Liver (tissue), 8 donors: ENCODE measurements at regions not wholly inside any gene's neighbourhood (a gene's known extent, or its start where the extent isn't known, plus 50 kb on each side); places are given as distances from the start of the nearest gene placed in this dataset.
A peak's percentile ranks its signal among the peaks of the same experiment; 100 is the strongest.

Experiments used
- DNase-seq: peaks from one replicate; pipeline ENCODE4 v3.0.0-alpha.2; 2017; ENCODE audit warnings: low spot score
- H3K27ac ChIP-seq, 2 donors: one replicate each; pipeline ENCODE4 v1.7.0; 2013; ENCODE audit warnings: inconsistent platforms in 2 of 2, low read length in 2 of 2, control low read depth in 1 of 2, low read depth in 1 of 2, mild to moderate bottlenecking in 1 of 2
- H3K27me3 ChIP-seq, 4 donors: one replicate each; pipeline versions ENCODE4 v1.6.1 to v1.7.0; 2013; ENCODE audit warnings: low read length in 3 of 4, inconsistent platforms in 1 of 4, mild to moderate bottlenecking in 1 of 4, moderate library complexity in 1 of 4; ENCODE audit not compliant: control insufficient read depth in 4 of 4, insufficient read depth in 4 of 4
- H3K36me3 ChIP-seq, 4 donors: one replicate each; pipeline versions ENCODE4 v1.6.1 to v1.7.0; 2013; ENCODE audit warnings: low read length in 3 of 4, mild to moderate bottlenecking in 3 of 4, low read depth in 1 of 4, moderate library complexity in 1 of 4; ENCODE audit not compliant: control insufficient read depth in 4 of 4, insufficient read depth in 3 of 4
- H3K4me1 ChIP-seq, 4 donors: one replicate each; pipeline versions ENCODE4 v1.6.1 to v1.7.0; 2013; ENCODE audit warnings: low read length in 3 of 4, mild to moderate bottlenecking in 3 of 4, moderate library complexity in 1 of 4; ENCODE audit not compliant: control insufficient read depth in 4 of 4, insufficient read depth in 4 of 4
- H3K4me3 ChIP-seq, 3 donors: one replicate each; pipeline versions ENCODE4 v1.6.1 to v1.7.0; 2013; ENCODE audit warnings: low read length in 3 of 3, control low read depth in 1 of 3, low read depth in 1 of 3, mild to moderate bottlenecking in 1 of 3
- H3K9ac ChIP-seq, 2 donors: one replicate each; pipeline ENCODE4 v1.7.0; 2013; ENCODE audit warnings: low read length in 2 of 2, mild to moderate bottlenecking in 2 of 2, moderate library complexity in 2 of 2, control low read depth in 1 of 2, low read depth in 1 of 2
- H3K9me3 ChIP-seq, 4 donors: one replicate each; pipeline versions ENCODE4 v1.6.1 to v1.7.0; 2013; ENCODE audit warnings: low read length in 3 of 4; ENCODE audit not compliant: control insufficient read depth in 4 of 4
- FOXA1 ChIP-seq: IDR thresholded peaks from 2 replicates; pipeline ENCODE4 v1.6.1; 2016; ENCODE audit warnings: antibody characterized with exemption
- JUND ChIP-seq, 2 donors: IDR thresholded peaks; 2 replicates each; pipeline ENCODE4 v1.6.1; 2016; ENCODE audit warnings: antibody characterized with exemption in 2 of 2
- RAD21 ChIP-seq, 2 donors: IDR thresholded peaks; 2 replicates each; pipeline ENCODE4 v1.6.1; 2016; ENCODE audit warnings: antibody characterized with exemption in 2 of 2, mild to moderate bottlenecking in 2 of 2
- RXRA ChIP-seq, 2 donors: IDR thresholded peaks; 2 replicates each; pipeline ENCODE4 v1.6.1; 2017 to 2018; ENCODE audit warnings: antibody characterized with exemption in 2 of 2, mild to moderate bottlenecking in 1 of 2
- SP1 ChIP-seq: IDR thresholded peaks from 2 replicates; pipeline ENCODE4 v1.6.1; 2018; ENCODE audit warnings: antibody characterized with exemption, mild to moderate bottlenecking
- TAF1 ChIP-seq: conservative IDR thresholded peaks from 2 replicates; pipeline ENCODE4 v1.6.1; 2016; ENCODE audit warnings: antibody characterized with exemption, mild to moderate bottlenecking
- WGBS: extraction: QIAGEN DNeasy Blood & Tissue Kit; methylation state at CpG from one replicate; pipeline ENCODE4 v1.1.7; 2013; 5-methylcytosine and 5-hydroxymethylcytosine counted together
- TF ChIP-seq, protein P1 (sequence below): fragments of 150-350 bp; IDR thresholded peaks from 2 replicates; pipeline ENCODE4 v1.5.1; 2017; ENCODE audit warnings: improper control_type of control experiment, low read depth, low read length; ENCODE audit not compliant: missing input control
- TF ChIP-seq, protein P2 (sequence below): IDR thresholded peaks from 2 replicates; pipeline ENCODE4 v1.6.1; 2016; ENCODE audit warnings: antibody characterized with exemption
- TF ChIP-seq, protein P3 (sequence below): IDR thresholded peaks from 2 replicates; pipeline ENCODE4 v1.6.1; 2016; ENCODE audit warnings: antibody characterized with exemption
- TF ChIP-seq, protein P4 (sequence below): IDR thresholded peaks from 2 replicates; pipeline ENCODE4 v1.6.1; 2016; ENCODE audit warnings: antibody characterized with exemption
- TF ChIP-seq, protein P5 (sequence below): IDR thresholded peaks from 2 replicates; pipeline ENCODE4 v1.6.1; 2016; ENCODE audit warnings: antibody characterized with exemption, mild to moderate bottlenecking
- donor health status: healthy.
- donor health status: healthy.
- donor health status: healthy.
- donor health status: healthy.
- donor health status: healthy.

DNA sequence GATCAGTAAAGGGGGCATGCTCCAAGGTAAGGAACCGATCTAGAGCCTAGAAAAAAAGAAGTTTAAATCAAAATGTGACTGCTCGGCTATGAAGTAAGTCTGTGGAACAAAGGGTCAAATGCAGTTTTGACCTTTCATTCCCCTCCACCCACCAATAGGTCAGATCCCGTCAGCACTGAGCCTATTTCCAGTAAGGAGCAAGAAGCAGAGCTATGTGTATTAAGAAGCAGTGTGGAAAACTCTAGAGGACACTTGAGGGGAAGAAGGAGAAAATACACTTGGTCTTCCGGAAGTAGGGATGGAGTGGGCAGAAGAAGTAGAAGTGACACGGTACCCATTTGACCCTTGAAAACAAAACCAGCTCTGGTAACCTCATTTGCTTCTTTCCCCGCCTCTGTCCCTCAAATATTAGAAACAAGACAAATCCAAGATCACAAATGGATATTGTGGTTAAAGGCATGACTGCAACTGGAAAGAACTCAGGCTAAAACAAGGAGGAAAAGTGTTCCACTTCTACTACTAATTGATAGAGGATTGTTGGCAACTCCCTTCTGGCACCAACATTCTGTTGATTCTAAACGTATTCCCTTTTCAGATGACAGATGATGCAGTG lies 888.3 kb upstream of the NR2F2 start (continued):
- TF ChIP-seq, protein P1, sequence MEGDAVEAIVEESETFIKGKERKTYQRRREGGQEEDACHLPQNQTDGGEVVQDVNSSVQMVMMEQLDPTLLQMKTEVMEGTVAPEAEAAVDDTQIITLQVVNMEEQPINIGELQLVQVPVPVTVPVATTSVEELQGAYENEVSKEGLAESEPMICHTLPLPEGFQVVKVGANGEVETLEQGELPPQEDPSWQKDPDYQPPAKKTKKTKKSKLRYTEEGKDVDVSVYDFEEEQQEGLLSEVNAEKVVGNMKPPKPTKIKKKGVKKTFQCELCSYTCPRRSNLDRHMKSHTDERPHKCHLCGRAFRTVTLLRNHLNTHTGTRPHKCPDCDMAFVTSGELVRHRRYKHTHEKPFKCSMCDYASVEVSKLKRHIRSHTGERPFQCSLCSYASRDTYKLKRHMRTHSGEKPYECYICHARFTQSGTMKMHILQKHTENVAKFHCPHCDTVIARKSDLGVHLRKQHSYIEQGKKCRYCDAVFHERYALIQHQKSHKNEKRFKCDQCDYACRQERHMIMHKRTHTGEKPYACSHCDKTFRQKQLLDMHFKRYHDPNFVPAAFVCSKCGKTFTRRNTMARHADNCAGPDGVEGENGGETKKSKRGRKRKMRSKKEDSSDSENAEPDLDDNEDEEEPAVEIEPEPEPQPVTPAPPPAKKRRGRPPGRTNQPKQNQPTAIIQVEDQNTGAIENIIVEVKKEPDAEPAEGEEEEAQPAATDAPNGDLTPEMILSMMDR: no peak
- TF ChIP-seq, protein P2, sequence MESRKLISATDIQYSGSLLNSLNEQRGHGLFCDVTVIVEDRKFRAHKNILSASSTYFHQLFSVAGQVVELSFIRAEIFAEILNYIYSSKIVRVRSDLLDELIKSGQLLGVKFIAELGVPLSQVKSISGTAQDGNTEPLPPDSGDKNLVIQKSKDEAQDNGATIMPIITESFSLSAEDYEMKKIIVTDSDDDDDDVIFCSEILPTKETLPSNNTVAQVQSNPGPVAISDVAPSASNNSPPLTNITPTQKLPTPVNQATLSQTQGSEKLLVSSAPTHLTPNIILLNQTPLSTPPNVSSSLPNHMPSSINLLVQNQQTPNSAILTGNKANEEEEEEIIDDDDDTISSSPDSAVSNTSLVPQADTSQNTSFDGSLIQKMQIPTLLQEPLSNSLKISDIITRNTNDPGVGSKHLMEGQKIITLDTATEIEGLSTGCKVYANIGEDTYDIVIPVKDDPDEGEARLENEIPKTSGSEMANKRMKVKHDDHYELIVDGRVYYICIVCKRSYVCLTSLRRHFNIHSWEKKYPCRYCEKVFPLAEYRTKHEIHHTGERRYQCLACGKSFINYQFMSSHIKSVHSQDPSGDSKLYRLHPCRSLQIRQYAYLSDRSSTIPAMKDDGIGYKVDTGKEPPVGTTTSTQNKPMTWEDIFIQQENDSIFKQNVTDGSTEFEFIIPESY: no peak
- TF ChIP-seq SP1: peak; percentile 12
- TF ChIP-seq, protein P3, sequence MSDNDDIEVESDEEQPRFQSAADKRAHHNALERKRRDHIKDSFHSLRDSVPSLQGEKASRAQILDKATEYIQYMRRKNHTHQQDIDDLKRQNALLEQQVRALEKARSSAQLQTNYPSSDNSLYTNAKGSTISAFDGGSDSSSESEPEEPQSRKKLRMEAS: no peak
- TF ChIP-seq, protein P4, sequence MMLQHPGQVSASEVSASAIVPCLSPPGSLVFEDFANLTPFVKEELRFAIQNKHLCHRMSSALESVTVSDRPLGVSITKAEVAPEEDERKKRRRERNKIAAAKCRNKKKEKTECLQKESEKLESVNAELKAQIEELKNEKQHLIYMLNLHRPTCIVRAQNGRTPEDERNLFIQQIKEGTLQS: no peak

DNA sequence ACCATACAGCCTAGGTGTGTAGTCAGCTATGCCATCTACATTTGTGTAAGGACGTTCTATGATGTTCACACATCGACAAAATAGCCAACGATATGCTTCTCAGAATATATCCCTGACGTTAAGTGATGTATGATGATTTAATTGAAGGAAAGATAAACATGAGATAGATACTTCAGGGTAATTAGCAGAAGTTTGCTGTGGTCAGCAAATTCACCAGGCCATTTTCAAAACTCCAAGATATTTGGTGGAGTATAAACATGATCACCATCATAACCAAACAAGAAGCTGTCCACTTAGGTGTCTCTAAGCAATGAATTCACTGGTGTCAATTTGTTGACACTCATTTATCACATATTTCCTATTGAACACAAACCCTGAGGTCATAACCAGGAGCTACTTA lies 885.6 kb upstream of the NR2F2 start:
- H3K27ac ChIP-seq: no peak overlapping the region
- no peaks in the 10 kb centered on the region for H3K4me1 ChIP-seq
- 76% methylated on average over 4 of the region's 4 CpGs for WGBS
- TF ChIP-seq, protein P5, sequence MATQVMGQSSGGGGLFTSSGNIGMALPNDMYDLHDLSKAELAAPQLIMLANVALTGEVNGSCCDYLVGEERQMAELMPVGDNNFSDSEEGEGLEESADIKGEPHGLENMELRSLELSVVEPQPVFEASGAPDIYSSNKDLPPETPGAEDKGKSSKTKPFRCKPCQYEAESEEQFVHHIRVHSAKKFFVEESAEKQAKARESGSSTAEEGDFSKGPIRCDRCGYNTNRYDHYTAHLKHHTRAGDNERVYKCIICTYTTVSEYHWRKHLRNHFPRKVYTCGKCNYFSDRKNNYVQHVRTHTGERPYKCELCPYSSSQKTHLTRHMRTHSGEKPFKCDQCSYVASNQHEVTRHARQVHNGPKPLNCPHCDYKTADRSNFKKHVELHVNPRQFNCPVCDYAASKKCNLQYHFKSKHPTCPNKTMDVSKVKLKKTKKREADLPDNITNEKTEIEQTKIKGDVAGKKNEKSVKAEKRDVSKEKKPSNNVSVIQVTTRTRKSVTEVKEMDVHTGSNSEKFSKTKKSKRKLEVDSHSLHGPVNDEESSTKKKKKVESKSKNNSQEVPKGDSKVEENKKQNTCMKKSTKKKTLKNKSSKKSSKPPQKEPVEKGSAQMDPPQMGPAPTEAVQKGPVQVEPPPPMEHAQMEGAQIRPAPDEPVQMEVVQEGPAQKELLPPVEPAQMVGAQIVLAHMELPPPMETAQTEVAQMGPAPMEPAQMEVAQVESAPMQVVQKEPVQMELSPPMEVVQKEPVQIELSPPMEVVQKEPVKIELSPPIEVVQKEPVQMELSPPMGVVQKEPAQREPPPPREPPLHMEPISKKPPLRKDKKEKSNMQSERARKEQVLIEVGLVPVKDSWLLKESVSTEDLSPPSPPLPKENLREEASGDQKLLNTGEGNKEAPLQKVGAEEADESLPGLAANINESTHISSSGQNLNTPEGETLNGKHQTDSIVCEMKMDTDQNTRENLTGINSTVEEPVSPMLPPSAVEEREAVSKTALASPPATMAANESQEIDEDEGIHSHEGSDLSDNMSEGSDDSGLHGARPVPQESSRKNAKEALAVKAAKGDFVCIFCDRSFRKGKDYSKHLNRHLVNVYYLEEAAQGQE: no peak
- TF ChIP-seq TAF1: no peak
- TF ChIP-seq JUND (IDR thresholded peaks at IDR 0.05): no peak
- TF ChIP-seq, protein P3: no peak
- TF ChIP-seq, protein P1: no peak
- TF ChIP-seq FOXA1: no peak
- TF ChIP-seq SP1: no peak
- no peak for TF ChIP-seq RXRA (IDR thresholded peaks at IDR 0.05)
- TF ChIP-seq RAD21 (IDR thresholded peaks at IDR 0.05): no peak
- TF ChIP-seq, protein P4: no peak
- TF ChIP-seq, protein P2: no peak
- no peak overlapping the region for H3K9ac ChIP-seq
- no peaks in the 10 kb centered on the region for H3K27me3 ChIP-seq
- no peaks in the 10 kb centered on the region for H3K9me3 ChIP-seq
- H3K36me3 ChIP-seq: no peaks in the 10 kb centered on the region
- DNase-seq: no peak
- H3K4me3 ChIP-seq: no peak overlapping the region
